HG02981 (cell line): ENCODE measurements at regions not wholly inside any gene's neighbourhood (a gene's known extent, or its start where the extent isn't known, plus 50 kb on each side); places are given as distances from the start of the nearest gene placed in this dataset.
"Not testable (repeated sequence)": the region's sequence is repeated elsewhere in the genome, so short reads cannot be mapped to it uniquely, and the experiment has no call there.

Experiments used
- ATAC-seq: cut with Tn5 transposase; IDR thresholded peaks from one replicate; pipeline ENCODE4 v1.9.1; 2021; ENCODE audit warnings: mild to moderate bottlenecking, moderate library complexity; ENCODE audit not compliant: unreplicated experiment

GRCh38 chr7:12827219-12827821, 139.9 kb downstream of the ARL4A start:
- ATAC-seq: no peak

GRCh38 chr7:12827920-12828319, 140.5 kb downstream of the ARL4A start:
- no peak for ATAC-seq

- ATAC-seq: no peak
These were observed 143.6 kb downstream of the ARL4A start for GRCh38 chr7:12831024-12831423.

- ATAC-seq: no peak
These were observed 146.4 kb downstream of the ARL4A start for GRCh38 chr7:12833829-12834228.

- ATAC-seq: no peak
These were observed 147.3 kb downstream of the ARL4A start for GRCh38 chr7:12834782-12835181.

- no peak for ATAC-seq
These were observed 152.2 kb downstream of the ARL4A start for GRCh38 chr7:12839508-12840153.

- not testable (repeated sequence) for ATAC-seq
These were observed 157.3 kb downstream of the ARL4A start for GRCh38 chr7:12844732-12845131.

- ATAC-seq: no peak
These were observed 159.6 kb downstream of the ARL4A start for GRCh38 chr7:12847001-12847400.

GRCh38 chr7:12851142-12851541, 163.7 kb downstream of the ARL4A start:
- no peak for ATAC-seq

GRCh38 chr7:12851841-12852240, 164.4 kb downstream of the ARL4A start:
- no peak for ATAC-seq

- ATAC-seq: no peak
These were observed 167.6 kb downstream of the ARL4A start for GRCh38 chr7:12855036-12855435.

GRCh38 chr7:12859761-12860160, 172.3 kb downstream of the ARL4A start:
- no peak for ATAC-seq

- ATAC-seq: no peak
These were observed 173.6 kb downstream of the ARL4A start for GRCh38 chr7:12861070-12861469.

GRCh38 chr7:12862146-12862545, 174.7 kb downstream of the ARL4A start:
- no peak for ATAC-seq

GRCh38 chr7:12864470-12865046, 177.1 kb downstream of the ARL4A start:
- no peak for ATAC-seq

GRCh38 chr7:12865593-12865992, 178.2 kb downstream of the ARL4A start:
- ATAC-seq: no peak

GRCh38 chr7:12866207-12866606, 178.8 kb downstream of the ARL4A start:
- ATAC-seq: no peak

- ATAC-seq: no peak
These were observed 180.6 kb downstream of the ARL4A start for GRCh38 chr7:12868027-12868426.

- ATAC-seq: no peak
These were observed 182.8 kb downstream of the ARL4A start for GRCh38 chr7:12870219-12870618.

- no peak for ATAC-seq
These were observed 185.1 kb downstream of the ARL4A start for GRCh38 chr7:12872487-12872886.

- no peak for ATAC-seq
These were observed 186.1 kb downstream of the ARL4A start for GRCh38 chr7:12873571-12873970.

GRCh38 chr7:12879139-12879538, 191.7 kb downstream of the ARL4A start:
- ATAC-seq: no peak

GRCh38 chr7:12881712-12882111, 194.3 kb downstream of the ARL4A start:
- no peak for ATAC-seq
